Cardiac fibroblast (primary cell): ENCODE measurements at regions not wholly inside any gene's neighbourhood (a gene's known extent, or its start where the extent isn't known, plus 50 kb on each side); places are given as distances from the start of the nearest gene placed in this dataset.

ENCODE experiments used
- DNase-seq, 2 donors: peaks; one replicate each; pipeline versions ENCODE4 v3.0.0 to v3.0.0-alpha.2; 2010; ENCODE audit warnings: low read depth in 2 of 2
- H3K4me3 ChIP-seq, 2 donors: replicated peaks in 1 of 2; 1 replicate in 1 of 2; 2 replicates in 1 of 2; pipeline ENCODE4 v1.5.1; 2011; ENCODE audit warnings: low read depth in 2 of 2, low read length in 2 of 2, mild to moderate bottlenecking in 2 of 2, moderate library complexity in 1 of 2
- CTCF ChIP-seq: IDR thresholded peaks from one replicate; pipeline ENCODE4 v1.5.1; 2011; ENCODE audit warnings: low read depth, mild to moderate bottlenecking, low read length, inconsistent platforms

GRCh38 chr11:115696563-115696962, 192.3 kb upstream of the CADM1 start:
- DNase-seq, result no peak
- H3K4me3 ChIP-seq, result no peak overlapping the region
- no peak for TF ChIP-seq CTCF

- no peak overlapping the region for H3K4me3 ChIP-seq
- TF ChIP-seq CTCF, result no peak
- DNase-seq, result no peak
Measured at GRCh38 chr11:115695677-115696364, 191.6 kb upstream of the CADM1 start.

- no peak for TF ChIP-seq CTCF
- DNase-seq, result no peak
- H3K4me3 ChIP-seq, result no peak overlapping the region
Measured at GRCh38 chr11:115693002-115693401, 188.8 kb upstream of the CADM1 start.

GRCh38 chr11:115691030-115691429, 186.8 kb upstream of the CADM1 start:
- TF ChIP-seq CTCF, result no peak
- no peak for DNase-seq
- no peak overlapping the region for H3K4me3 ChIP-seq

GRCh38 chr11:115687934-115688333, 183.7 kb upstream of the CADM1 start:
- no peak for TF ChIP-seq CTCF
- no peak for DNase-seq
- no peak overlapping the region for H3K4me3 ChIP-seq

- no peak for DNase-seq
- TF ChIP-seq CTCF, result no peak
- H3K4me3 ChIP-seq, result no peak overlapping the region
Measured at GRCh38 chr11:115684699-115685098, 180.5 kb upstream of the CADM1 start.

- DNase-seq, result no peak
- TF ChIP-seq CTCF, result no peak
- no peak overlapping the region for H3K4me3 ChIP-seq
Measured at GRCh38 chr11:115684135-115684534, 179.9 kb upstream of the CADM1 start.
